ENCODE measurements at regions not wholly inside any gene's neighbourhood (a gene's known extent, or its start where the extent isn't known, plus 50 kb on each side); places are given as distances from the start of the nearest gene placed in this dataset.

- no peak for DNase-seq
Measured at GRCh38 chr12:125685915-125686314, 620.7 kb downstream of the AACS start.

- DNase-seq = no peak
Measured at GRCh38 chr12:125687403-125687802, 622.2 kb downstream of the AACS start.

GRCh38 chr12:125687820-125688219 lies 622.6 kb downstream of the AACS start:
- DNase-seq = no peak

GRCh38 chr12:125688223-125688622 lies 623.0 kb downstream of the AACS start:
- DNase-seq = no peak

- no peak for DNase-seq
Measured at GRCh38 chr12:125688881-125689280, 623.6 kb downstream of the AACS start.

GRCh38 chr12:125689576-125690410 lies 624.6 kb downstream of the AACS start:
- no peak for DNase-seq

GRCh38 chr12:125690841-125691240 lies 625.6 kb downstream of the AACS start:
- no peak for DNase-seq

- DNase-seq = no peak
Measured at GRCh38 chr12:125696054-125696453, 630.8 kb downstream of the AACS start.

- no peak for DNase-seq
Measured at GRCh38 chr12:125704803-125705202, 639.6 kb downstream of the AACS start.

GRCh38 chr12:125720961-125721360 lies 655.7 kb downstream of the AACS start:
- DNase-seq = no peak

- no peak for DNase-seq
Measured at GRCh38 chr12:125734137-125734536, 668.9 kb downstream of the AACS start.

- DNase-seq = no peak
Measured at GRCh38 chr12:125738211-125738610, 673.0 kb downstream of the AACS start.

GRCh38 chr12:125742413-125742812 lies 677.2 kb downstream of the AACS start:
- DNase-seq = no peak

GRCh38 chr12:125744201-125744600 lies 679.0 kb downstream of the AACS start:
- DNase-seq = no peak

- no peak for DNase-seq
Measured at GRCh38 chr12:125755512-125755911, 690.3 kb downstream of the AACS start.

- no peak for DNase-seq
Measured at GRCh38 chr12:125766091-125766490, 700.9 kb downstream of the AACS start.

- no peak for DNase-seq
Measured at GRCh38 chr12:125772403-125772802, 707.2 kb downstream of the AACS start.

- no peak for DNase-seq
Measured at GRCh38 chr12:125773033-125773640, 707.9 kb downstream of the AACS start.

- no peak for DNase-seq
Measured at GRCh38 chr12:125775507-125775906, 710.3 kb downstream of the AACS start.

- DNase-seq = no peak
Measured at GRCh38 chr12:125776212-125776611, 711.0 kb downstream of the AACS start.

- no peak for DNase-seq
Measured at GRCh38 chr12:125786143-125786542, 720.9 kb downstream of the AACS start.

GRCh38 chr12:125794401-125794800 lies 729.2 kb downstream of the AACS start:
- DNase-seq = no peak

GRCh38 chr12:125797421-125798175 lies 732.4 kb downstream of the AACS start:
- no peak for DNase-seq

- no peak for DNase-seq
Measured at GRCh38 chr12:125804660-125805059, 739.4 kb downstream of the AACS start.
